T-helper 1 cell (primary cell): ENCODE measurements at regions not wholly inside any gene's neighbourhood (a gene's known extent, or its start where the extent isn't known, plus 50 kb on each side); places are given as distances from the start of the nearest gene placed in this dataset.
"Not testable (repeated sequence)": the region's sequence is repeated elsewhere in the genome, so short reads cannot be mapped to it uniquely, and the experiment has no call there.

ENCODE experiments used
- DNase-seq, 5 donors: peaks; one replicate each; pipeline ENCODE4 v3.0.0-alpha.2; 2012 to 2020

DNA sequence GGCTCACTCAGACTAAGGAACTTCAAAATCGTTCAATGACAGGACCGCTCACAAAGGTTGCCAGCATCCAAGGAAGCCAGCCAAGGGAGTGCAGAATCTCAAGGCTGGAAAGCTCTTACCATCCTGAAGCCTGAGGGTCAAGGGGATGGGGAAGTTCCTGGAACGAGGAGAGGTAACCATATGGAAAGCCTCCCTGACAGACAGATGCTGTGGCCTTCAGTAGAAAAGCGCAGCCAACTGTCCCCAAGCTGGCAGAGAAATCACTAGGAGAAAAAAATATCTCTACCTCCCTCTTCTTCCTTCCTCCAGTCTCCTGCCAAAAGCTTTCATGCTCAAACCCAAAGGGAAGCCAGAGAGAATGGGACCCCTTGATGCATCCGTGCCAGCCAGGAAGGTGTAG, 90.5 kb upstream of the RANBP3L start:
- DNase-seq: no peak

DNA sequence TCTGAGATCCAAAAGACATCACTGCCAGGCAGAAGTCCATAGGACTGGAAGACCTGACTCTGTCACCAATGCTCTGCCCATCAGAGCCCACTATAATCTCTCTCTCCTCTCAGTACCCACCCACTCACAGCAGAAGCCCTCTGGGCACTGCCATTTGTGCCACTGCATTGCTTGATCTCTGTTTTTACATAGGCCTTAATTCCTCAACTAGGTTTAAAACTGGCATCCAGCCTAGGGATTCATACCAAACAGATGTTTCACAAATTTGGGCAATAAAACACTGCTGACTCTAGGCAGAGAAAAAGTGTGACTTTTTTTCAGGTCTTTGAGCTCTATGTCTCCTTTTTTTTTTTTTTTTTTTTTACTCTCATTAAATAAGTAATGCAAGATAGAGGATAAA, 91.1 kb upstream of the RANBP3L start:
- no peak for DNase-seq

GRCh38 chr5:36393656-36394428, 92.1 kb upstream of the RANBP3L start:
- no peak for DNase-seq

GRCh38 chr5:36395260-36395659, 93.6 kb upstream of the RANBP3L start:
- DNase-seq: no peak

DNA sequence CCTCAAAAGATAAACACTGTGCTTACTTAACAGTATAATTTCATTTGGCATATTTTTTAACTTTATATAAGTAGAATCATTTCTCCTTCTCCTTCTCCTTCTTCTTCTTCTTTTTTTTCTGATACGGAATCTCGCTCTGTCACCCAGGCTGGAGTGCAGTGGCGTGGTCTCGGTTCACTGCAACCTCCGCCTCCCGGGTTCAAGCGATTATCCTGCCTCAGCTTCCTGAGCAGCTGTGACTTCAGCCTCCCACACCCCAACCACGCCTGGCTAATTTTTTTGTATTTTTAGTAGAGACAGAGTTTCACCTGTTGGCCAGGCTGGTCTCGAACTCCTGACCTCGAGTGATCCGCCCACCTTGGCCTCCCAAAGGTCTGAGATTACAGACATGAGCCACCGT, 94.2 kb upstream of the RANBP3L start:
- not testable (repeated sequence) for DNase-seq

- no peak for DNase-seq
Measured at GRCh38 chr5:36396640-36397039, 94.9 kb upstream of the RANBP3L start.

DNA sequence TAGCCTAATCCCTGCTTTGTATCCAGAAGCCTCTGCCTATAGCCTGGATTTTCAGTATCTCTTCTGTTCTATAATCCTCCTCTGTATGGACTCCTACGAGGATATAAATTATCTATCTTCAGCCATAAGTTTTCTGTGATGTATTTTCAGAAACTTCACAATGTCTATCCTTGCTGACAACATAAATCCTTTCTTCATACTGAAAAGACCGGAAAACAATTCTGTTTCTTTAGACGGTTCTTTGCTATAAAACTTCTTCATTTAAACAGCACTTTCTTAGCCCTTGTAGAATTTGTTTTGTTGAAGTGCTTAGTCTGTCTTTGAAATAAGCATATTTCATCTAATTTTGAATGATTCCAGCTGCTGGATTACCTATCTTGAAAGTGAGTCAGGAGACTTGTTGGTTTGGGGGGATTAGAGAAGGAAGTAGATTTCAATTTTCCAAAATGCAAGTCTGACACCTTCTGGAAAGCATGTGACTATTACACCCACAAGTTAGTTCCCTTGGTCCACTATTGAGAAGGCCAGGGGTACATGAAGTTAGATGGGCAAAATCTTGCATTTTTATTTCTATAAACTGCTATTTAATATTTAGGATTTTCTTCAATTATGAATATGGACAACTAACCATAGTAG, 96.3 kb upstream of the RANBP3L start:
- no peak for DNase-seq

DNA sequence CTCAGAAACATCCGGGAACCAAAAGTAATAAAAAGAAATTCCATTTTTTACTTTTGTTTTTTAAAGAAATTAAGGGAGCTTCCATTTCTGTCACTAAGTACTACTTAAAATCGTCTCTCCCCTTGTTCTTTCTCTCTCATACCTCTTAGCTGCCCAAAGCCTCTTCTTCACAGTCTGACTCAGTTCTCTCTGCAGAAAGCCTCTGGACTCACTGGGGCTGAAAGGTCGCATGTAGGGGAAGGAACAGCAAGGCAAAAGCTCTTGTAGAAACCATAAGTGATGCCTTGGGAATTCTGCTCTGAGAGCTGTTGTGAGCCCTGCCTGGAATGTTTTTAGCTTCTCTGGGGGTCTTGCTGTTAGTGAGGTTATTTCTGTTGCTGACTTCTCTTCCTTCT, 100.8 kb upstream of the RANBP3L start:
- DNase-seq: no peak

DNA sequence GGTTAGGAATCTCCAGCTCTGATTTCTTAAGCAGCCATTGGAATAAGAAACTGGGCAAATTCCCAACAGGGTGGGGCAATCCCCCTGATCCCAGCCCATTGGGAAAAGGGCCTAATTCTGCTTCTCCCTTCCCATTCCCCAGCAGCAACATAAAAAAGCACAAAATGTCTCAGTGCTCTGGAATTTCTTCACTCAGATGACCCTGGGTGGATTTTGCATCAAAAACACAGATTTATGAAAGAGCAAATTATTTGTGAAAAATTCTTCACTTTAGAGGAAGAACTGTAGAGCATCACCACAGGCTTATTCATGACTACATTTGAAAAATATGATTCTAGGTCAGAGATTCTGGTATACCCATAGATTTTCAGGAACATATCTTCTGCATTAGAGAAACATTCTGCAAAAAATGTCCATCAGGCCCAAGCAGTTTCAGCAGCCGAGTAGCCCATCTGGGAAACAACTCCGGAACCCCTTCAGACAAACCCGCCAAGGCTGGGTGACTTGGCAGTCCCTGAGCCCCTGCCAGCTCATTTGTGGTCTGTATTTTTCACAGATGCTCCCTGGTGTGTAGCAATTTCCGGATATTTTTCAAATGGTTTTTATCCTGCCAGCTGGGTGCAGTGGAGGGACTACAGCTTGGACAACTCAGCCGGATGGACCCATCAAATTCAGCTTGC, 102.1 kb upstream of the RANBP3L start:
- DNase-seq: no peak

- DNase-seq: no peak
Measured at GRCh38 chr5:36406023-36406422, 104.3 kb upstream of the RANBP3L start.

DNA sequence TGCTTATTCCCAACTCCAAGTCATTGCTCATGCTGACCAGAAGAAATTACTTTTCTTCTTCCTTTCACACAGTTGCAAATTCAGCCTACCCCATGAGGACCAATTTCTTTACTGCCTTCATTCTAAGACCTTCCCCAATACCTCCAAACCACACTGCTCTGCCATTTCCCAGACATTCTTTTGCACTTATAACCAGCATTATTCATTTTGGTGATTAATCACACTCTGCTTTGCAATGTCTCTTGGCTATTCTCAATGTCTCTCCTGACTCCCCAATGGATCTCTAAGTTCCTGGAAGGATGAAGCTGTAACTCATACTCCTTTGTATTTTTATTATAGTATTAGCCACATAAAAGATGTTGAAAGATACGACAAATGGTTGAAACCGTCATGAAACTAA, 105.7 kb upstream of the RANBP3L start:
- DNase-seq: no peak

DNA sequence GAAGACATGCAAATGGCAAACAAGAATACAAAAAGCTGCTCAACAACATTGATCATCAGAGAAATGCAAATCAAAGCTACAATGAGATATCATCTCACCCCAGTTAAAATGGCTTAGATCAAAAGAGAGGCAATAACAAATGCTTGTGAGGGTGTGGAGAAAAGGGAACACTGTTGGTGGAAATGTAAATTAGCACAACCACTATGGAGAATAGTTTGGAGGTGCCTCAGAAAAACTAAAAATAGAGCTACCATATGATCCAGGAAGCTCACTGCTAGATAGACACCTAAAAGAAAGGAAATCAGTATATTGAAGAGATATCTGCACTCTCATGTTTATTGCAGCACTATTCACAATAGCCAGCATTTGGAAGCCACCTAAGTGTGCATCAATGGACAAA, 108.0 kb upstream of the RANBP3L start:
- DNase-seq: not testable (repeated sequence)

DNA sequence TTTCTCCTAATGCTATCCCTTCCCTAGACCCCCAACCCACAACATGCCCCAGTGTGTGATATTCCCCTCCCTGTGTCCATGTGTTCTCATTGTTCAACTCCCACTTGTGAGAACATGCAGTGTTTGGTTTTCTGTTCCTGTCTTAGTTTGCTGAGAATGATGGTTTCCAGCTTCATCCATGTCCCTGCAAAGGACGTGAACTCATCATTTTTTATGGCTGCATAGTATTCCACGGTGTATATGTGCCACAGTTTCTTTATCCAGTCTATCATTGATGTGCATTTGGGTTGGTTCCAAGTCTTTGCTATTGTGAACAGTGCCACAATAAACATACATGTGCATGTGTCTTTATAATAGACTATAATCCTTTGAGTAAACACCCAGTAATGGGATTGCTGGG, 109.0 kb upstream of the RANBP3L start:
- DNase-seq: not testable (repeated sequence)

DNA sequence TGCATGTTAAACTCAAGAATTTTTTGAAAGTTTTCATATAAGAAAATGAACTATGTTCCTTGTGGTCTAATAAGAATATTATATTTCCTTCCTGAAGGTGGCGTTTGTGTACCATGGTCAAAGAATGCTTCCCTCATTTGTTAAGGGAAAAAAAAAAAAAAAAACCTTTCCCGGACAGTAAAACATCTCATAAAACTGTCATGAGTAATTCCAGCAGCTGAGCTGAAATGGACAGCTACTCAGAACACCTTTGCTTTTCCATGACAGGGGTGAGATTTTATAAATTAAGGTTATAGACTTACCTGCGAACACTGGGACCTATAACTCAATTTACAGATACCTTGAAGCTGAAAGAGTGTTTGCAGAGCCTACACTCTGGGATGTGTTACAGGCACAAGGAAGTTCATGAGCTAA, 113.2 kb upstream of the RANBP3L start:
- no peak for DNase-seq

DNA sequence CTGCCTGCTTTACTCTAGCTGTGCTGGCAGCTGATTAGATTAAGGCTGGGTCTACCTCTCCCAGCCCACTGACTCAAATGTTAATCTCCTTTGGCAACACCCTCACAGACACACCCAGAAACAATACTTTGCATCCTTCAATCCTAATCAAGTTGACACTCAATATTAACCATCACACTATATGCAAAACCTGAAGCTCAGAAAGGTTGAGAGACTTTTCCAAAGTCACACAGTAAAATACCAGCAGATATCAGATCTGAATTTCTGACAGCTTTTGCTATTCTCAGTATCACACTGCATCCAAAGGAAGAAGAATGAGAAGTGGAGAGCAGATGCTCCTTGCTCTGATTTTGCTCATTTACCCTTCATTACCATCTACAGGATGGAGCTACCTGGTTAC, 114.9 kb upstream of the RANBP3L start:
- DNase-seq: no peak

DNA sequence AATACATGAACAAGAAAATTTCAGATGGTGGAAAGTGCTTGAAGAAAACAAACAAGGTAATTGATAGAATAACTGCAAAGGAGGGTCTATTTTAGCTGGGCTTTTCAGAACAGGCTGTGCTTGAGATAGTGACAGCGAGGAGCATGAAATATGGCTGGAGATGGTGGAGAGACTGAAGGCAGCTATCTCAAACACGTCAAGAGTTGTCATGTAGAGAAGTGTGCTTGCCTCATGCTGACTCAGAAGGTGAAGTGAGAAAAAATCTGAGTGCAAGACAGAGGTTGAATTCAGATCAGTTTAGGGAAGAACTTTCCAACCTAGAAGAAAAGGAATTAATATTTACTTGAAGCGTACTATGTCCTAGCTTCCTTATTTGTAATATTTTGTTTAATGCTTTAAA, 115.5 kb upstream of the RANBP3L start:
- DNase-seq: no peak

DNA sequence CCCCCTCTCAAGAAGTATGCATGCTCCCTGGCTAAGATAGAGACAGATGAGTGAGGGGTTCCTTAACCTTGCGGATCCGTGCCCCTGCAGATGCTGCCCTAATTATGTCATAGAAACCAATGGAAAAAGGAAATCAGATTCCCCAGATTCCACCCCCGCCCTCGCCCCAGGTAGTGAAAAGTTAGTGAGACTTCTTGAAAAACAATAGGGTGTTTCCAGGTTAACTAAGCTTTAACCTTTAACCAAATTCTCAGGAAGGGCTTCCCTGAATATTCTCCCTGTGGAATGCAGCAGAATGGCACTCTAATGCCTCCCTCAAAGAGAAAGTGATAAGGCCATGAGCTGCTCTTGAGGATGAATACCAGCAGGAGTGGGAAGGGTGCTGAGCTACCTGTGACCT, 116.0 kb upstream of the RANBP3L start:
- no peak for DNase-seq

DNA sequence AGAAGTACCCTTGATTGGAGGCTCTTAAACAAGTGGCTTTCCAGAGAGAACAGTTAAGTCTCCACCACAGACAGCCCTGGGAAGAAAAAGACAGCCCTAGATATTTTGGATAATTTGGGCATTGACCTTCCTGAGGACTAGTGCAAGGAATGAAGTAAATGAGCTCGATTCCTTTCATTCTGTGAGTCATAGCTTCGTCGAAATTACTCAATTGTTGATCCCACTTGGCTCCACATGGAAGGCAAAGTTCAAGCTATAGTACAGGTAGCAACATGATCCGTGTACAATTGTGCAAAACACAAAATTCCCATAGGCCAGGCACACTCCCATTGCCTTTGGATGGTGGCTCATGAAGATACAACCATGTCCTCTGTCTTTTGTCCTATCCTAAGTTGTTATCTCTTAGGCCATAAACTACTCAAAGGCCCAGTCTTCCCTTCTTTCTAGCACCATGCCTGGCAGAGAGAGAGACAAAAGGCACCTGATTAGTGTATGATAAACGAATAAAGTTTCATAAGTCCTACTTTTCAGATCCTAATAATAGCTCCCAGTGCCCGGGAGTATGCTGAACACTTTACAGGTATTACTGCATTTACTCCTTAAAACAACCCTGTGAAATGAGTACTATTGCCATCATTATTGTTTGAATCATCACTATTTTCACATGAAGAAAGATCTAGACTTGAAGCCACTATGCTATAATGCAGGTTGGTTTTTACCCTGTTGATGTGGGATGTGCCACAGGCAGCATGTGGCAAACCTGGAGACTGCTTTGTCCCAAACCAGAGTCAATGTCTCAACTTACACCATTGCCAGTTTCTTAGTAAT, 116.7 kb upstream of the RANBP3L start:
- no peak for DNase-seq

- DNase-seq: no peak
Measured at GRCh38 chr5:36421256-36421655, 119.6 kb upstream of the RANBP3L start.

DNA sequence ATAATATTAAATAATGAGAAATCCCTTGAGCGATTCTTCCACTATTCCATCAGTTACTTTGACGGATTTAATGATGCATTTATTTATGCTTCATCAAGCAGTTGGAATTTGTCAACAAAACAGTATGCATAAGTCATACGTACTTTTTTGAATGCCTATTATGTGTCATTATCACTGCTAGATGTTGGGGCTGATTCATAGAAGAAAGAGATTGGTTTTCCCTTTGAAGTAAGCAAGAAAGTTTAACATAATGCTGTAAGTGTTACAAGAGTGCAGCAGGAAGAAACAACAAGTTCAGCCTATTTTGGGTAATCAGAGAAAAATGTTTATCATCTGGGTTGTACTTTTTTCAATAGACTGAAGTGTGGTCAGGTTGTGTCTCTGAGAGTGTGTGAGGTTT, 121.2 kb upstream of the RANBP3L start:
- DNase-seq: no peak

DNA sequence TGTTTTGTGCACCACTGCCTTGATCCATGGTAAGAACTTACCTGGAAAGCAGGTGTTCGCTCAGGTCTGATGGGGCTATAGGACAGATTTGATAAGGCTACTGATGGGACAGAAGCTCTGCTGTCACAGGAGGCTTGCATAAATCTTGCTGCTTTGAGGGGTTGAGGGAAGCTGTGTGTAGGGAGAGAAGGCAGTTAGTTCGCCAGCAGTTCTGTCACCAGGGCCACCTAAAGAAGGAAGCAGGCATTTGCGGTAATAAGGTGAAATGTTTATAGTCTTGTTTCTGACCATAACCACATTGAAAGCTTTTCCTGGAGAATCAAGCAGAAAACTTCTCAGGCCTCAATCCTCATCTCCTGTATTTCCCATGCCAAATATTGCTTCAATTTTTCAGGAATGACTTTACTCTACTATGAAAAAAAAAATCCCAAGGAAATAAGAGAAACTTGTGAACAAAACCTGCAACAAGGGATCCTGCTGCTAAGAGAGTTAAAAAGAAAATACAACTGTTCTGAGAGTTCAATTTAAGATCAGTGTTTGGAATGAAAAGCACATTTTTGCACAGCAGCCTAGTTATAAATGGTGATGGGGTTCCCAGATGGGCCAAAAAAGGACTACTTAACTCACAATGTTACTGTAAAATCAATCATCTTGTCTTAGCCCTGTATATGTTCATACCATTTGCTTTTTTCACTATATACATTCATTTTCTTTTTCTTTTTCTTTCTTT, 122.0 kb upstream of the RANBP3L start:
- no peak for DNase-seq

- DNase-seq: not testable (repeated sequence)
Measured at GRCh38 chr5:36426070-36426469, 124.4 kb upstream of the RANBP3L start.
